Stomach (tissue), 4 donors: ENCODE measurements at regions not wholly inside any gene's neighbourhood (a gene's known extent, or its start where the extent isn't known, plus 50 kb on each side); places are given as distances from the start of the nearest gene placed in this dataset.

Source experiments
- POLR2A ChIP-seq, 4 donors: fragments of 450-650 bp; IDR thresholded peaks; one replicate each; pipeline ENCODE4 v1.6.1; 2016; ENCODE audit warnings: antibody characterized with exemption in 4 of 4, control low read depth in 2 of 4, mild to moderate bottlenecking in 1 of 4, moderate library complexity in 1 of 4
- TF ChIP-seq, protein P1 (sequence below), 7 experiments: fragments of 450-650 bp in 4 of 7; fragments of 200-600 bp in 3 of 7; sonication (generic) in 3 of 7; IDR thresholded peaks; one replicate each; pipeline ENCODE4 v1.5.1; 2016 to 2019; ENCODE audit warnings: antibody characterized with exemption in 7 of 7, control low read depth in 2 of 7, mild to moderate bottlenecking in 1 of 7

DNA sequence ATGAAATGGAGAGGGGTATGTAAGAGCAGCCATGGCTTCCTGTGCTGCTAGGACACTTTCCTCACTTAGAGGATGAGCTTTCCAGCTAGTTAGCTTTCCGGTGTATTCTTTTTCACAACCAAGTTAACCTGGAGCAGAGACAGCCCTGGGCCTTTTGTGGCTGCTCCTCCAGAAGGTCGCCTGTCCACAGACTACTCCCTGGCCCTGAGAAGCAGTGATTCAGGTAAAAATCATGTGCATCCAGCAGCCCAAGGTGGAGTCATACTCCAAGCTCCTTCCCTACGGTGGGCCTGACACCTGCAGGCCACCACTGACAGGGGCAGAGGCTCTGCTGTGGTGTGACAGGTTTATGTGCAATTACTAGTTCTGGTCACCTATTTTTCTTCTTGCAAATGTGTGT lies 187.2 kb downstream of the ANKRD30B start:
- no peak for TF ChIP-seq POLR2A (IDR thresholded peaks at IDR 0.05)
- TF ChIP-seq, protein P1, sequence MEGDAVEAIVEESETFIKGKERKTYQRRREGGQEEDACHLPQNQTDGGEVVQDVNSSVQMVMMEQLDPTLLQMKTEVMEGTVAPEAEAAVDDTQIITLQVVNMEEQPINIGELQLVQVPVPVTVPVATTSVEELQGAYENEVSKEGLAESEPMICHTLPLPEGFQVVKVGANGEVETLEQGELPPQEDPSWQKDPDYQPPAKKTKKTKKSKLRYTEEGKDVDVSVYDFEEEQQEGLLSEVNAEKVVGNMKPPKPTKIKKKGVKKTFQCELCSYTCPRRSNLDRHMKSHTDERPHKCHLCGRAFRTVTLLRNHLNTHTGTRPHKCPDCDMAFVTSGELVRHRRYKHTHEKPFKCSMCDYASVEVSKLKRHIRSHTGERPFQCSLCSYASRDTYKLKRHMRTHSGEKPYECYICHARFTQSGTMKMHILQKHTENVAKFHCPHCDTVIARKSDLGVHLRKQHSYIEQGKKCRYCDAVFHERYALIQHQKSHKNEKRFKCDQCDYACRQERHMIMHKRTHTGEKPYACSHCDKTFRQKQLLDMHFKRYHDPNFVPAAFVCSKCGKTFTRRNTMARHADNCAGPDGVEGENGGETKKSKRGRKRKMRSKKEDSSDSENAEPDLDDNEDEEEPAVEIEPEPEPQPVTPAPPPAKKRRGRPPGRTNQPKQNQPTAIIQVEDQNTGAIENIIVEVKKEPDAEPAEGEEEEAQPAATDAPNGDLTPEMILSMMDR (IDR thresholded peaks at IDR 0.05) = no peak
